Aorta (tissue), 5 donors: ENCODE measurements at regions not wholly inside any gene's neighbourhood (a gene's known extent, or its start where the extent isn't known, plus 50 kb on each side); places are given as distances from the start of the nearest gene placed in this dataset.

Experiments
- ATAC-seq: fragments of 200-7000 bp; cut with Tn5 transposase; one replicate; pipeline ENCODE4 v1.9.1; 2022; ENCODE audit warnings: moderate library complexity; ENCODE audit not compliant: low FRiP score
- DNase-seq, 2 donors: peaks; one replicate each; pipeline ENCODE4 v3.0.0-alpha.2; 2020
- H3K27ac ChIP-seq, 2 donors: one replicate each; pipeline ENCODE4 v1.5.1; 2013; ENCODE audit warnings: low read length in 2 of 2, mild to moderate bottlenecking in 2 of 2, moderate library complexity in 2 of 2, control low read depth in 1 of 2, inconsistent platforms in 1 of 2, low read depth in 1 of 2
- H3K27me3 ChIP-seq, 2 donors: one replicate each; pipeline ENCODE4 v1.6.1; 2013; ENCODE audit warnings: control low read depth in 1 of 2, low read length in 1 of 2, mild to moderate bottlenecking in 1 of 2, moderate library complexity in 1 of 2; ENCODE audit not compliant: insufficient read depth in 2 of 2, control insufficient read depth in 1 of 2
- H3K36me3 ChIP-seq, 2 donors: one replicate each; pipeline ENCODE4 v1.6.1; 2013; ENCODE audit warnings: control low read depth in 1 of 2, low read length in 1 of 2, mild to moderate bottlenecking in 1 of 2; ENCODE audit not compliant: insufficient read depth in 2 of 2, control insufficient read depth in 1 of 2
- H3K4me1 ChIP-seq, 2 donors: one replicate each; pipeline ENCODE4 v1.6.1; 2013; ENCODE audit warnings: low read length in 2 of 2, control low read depth in 1 of 2, mild to moderate bottlenecking in 1 of 2, moderate library complexity in 1 of 2; ENCODE audit not compliant: insufficient read depth in 2 of 2, control insufficient read depth in 1 of 2
- H3K4me3 ChIP-seq, 2 donors: one replicate each; pipeline ENCODE4 v1.5.1; 2013; ENCODE audit warnings: low read length in 2 of 2, control low read depth in 1 of 2, mild to moderate bottlenecking in 1 of 2
- H3K9me3 ChIP-seq: one replicate; pipeline ENCODE4 v1.6.1; 2013; ENCODE audit warnings: mild to moderate bottlenecking, low read length; ENCODE audit not compliant: control insufficient read depth
- WGBS, 2 donors: extraction: QIAGEN DNeasy Blood & Tissue Kit; methylation state at CpG; one replicate each; pipeline ENCODE4 v1.1.7; 2013; 5-methylcytosine and 5-hydroxymethylcytosine counted together
- intact Hi-C, 2 donors: fragments of 100-400 bp; cut with DNase I; formaldehyde crosslinking; loops; one replicate each; pipeline versions ENCODE4 v1.14.2 to v1.15.0; 2022
- donor health status: healthy with polysubstance abuse.
- donor health status: Bipolar disorder and iron deficiency.
- donor health status: DM: no; HTN: no; CAD: no.
- donor health status: DM: no; HTN: no; CAD: no.
- donor health status: DM: yes; HTN: yes; CAD: no.

DNA sequence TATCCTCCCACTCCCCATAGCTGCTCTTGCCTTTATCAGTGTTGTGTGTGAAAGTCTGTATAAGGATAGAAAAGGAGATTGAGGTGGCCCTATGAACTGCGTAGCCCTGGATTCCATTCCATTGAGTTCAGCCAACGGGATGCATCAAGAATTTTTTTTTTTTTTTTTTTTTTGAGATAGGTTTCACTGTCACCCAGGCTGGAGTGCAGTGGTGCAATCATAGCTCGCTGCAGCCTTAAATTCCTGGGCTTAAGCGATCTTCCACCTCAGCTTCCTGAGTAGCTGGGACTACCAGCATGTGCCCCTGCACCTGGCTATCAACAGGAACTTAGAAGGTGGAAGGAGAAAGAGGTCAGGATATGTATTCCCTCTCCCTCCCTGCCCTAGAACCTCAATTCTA lies 187.2 kb upstream of the SPRY1 start:
- DNase-seq (no peak), ATAC-seq (no peak)
- Histone ChIP-seq H3K27me3 (no peaks in the 10 kb centered on the region), H3K4me3 (no peak overlapping the region), H3K9me3 (no peaks in the 10 kb centered on the region), H3K36me3 (no peaks in the 10 kb centered on the region), H3K27ac (no peak overlapping the region), H3K4me1 (peaks cover 0 to 2% of the 10 kb centered on the region in 2 donors)
- intact Hi-C loops: no loop called here
- 95 to 99% methylated on average over 4 of the region's 4 CpGs for WGBS, 2 donors

DNA sequence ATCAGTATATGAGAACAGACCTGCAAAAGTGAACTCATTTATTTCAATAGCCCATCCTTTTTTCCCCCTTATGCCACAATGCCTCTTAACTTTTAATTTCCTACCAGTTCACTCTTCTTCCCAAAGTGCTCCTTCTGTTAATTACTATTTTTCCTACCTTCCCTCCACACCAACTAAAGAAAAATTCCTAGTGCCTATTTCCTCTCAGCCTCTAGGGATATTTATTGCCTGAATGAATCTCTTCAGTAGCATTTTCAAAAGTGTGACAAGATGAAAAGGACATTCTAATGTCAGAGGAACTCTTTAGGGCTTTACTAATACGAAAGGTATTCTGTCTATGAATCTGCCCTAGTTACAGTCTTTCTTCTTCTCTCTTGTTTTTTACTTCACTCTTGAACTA lies 181.1 kb upstream of the SPRY1 start:
- Histone ChIP-seq H3K4me3 (no peak overlapping the region), H3K27me3 (no peaks in the 10 kb centered on the region), H3K36me3 (no peaks in the 10 kb centered on the region), H3K4me1 (peaks cover 0 to 4% of the 10 kb centered on the region in 2 donors), H3K27ac (no peak overlapping the region), H3K9me3 (no peaks in the 10 kb centered on the region)
- WGBS, 2 donors: 98 to 99% methylated on average over 1 of the region's 1 CpG
- no peak for DNase-seq
- ATAC-seq: no peak
- intact Hi-C loops: no loop called here

DNA sequence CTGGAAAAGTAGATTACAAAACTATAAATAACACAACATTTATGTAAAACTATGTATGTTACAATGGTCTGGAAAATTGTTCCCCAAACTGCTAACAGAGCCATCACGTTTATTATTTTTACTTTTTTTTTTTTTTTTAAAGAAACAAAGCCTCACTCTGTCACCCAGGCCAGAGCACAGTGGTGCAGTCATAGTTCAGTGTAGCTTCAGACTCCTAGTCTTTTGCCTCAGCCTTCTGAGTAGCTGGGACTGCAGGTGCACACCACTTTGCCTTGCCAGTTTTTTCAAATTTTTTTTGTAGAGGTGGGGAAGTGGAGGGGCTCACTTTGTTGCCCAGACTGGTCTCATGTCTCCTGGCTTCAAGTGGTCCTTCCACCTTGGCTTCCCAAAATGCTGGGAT lies 180.1 kb upstream of the SPRY1 start:
- H3K4me1 ChIP-seq: peaks cover 0 to 4% of the 10 kb centered on the region in 2 donors
- intact Hi-C loops: no loop called here
- no peaks in the 10 kb centered on the region for H3K9me3 ChIP-seq
- 14% methylated on average over 1 of the region's 1 CpG for WGBS, 2 donors
- no peak overlapping the region for H3K27ac ChIP-seq
- ATAC-seq (no peak), DNase-seq (no peak)
- no peaks in the 10 kb centered on the region for H3K27me3 ChIP-seq
- no peaks in the 10 kb centered on the region for H3K36me3 ChIP-seq
- H3K4me3 ChIP-seq: no peak overlapping the region

DNA sequence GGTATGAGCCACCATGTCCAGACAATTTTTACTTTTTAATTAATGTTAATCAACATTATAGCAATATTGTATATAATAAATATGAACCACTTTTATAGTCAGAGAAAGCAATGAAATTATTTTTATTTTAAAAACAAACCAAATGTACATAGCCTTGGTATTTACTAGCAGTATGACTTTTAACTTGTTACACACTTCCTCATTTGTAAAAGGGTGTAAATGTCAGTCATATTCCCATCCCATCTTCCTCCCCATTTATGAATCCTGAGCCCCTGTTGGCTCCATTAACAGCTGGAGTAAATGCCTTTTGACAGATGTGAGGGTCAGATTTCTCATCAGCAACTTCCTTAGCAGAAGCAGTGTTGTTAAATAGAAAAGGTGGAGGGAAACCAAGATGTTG lies 179.6 kb upstream of the SPRY1 start:
- intact Hi-C loops: no loop called here
- Histone ChIP-seq H3K9me3 (no peaks in the 10 kb centered on the region), H3K4me3 (no peak overlapping the region), H3K27ac (no peak overlapping the region), H3K27me3 (no peaks in the 10 kb centered on the region), H3K36me3 (no peaks in the 10 kb centered on the region), H3K4me1 (peaks cover 0 to 4% of the 10 kb centered on the region in 2 donors)
- DNase-seq: no peak
- no peak for ATAC-seq

DNA sequence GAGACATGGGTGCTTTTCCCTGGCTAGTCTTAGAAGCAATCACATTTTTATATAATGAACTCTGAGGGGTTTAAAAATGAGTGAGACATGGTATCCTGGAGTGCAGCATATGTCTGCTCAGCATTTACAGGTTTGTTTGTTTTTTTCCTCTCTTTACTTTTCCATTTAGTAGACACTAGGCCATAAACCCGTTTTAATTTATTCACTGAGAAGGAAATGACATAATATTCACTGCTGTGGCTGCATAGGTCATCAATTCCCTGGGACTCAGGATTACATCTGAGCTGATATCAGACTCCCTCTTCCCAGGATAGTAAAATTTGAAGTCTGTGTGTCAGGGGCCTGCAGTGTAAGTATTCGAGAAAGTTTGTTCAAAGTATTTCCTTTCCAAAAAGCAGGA lies 178.9 kb upstream of the SPRY1 start:
- Histone ChIP-seq H3K9me3 (no peaks in the 10 kb centered on the region), H3K36me3 (no peaks in the 10 kb centered on the region), H3K4me3 (no peak overlapping the region), H3K4me1 (peaks cover 0 to 2% of the 10 kb centered on the region in 2 donors), H3K27me3 (no peaks in the 10 kb centered on the region), H3K27ac (peak overlapping the region in 1 of 2 donors; percentile 57)
- no peak for DNase-seq
- 9 to 17% methylated on average over 2 of the region's 2 CpGs for WGBS, 2 donors
- intact Hi-C loops: no loop called here
- ATAC-seq: no peak

DNA sequence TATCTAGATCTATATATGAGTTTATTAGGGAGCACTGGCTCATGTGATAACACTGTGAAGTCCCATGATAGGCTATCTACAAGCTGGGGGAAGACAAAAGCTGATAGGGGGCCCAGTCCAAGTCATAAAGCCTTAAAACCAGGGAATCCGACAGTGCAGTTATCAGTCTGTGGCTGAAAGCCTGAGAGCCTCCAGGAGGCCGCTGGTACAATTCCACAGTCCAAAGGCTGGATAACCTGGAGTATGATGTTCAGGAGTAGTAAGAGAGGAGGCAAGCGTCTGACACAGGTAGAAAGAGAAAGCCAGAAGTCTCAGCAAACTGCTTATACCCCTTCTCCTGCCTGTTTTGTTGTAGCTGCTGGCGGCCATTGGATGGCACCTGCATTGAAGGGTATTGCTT lies 177.6 kb upstream of the SPRY1 start:
- no peak for DNase-seq
- intact Hi-C loops: no loop called here
- Histone ChIP-seq H3K9me3 (no peaks in the 10 kb centered on the region), H3K27me3 (no peaks in the 10 kb centered on the region), H3K4me3 (no peak overlapping the region), H3K4me1 (peaks cover 0 to 2% of the 10 kb centered on the region in 2 donors), H3K36me3 (no peaks in the 10 kb centered on the region), H3K27ac (no peak overlapping the region)
- WGBS, 2 donors: 97 to 98% methylated on average over 4 of the region's 4 CpGs
- ATAC-seq: no peak

DNA sequence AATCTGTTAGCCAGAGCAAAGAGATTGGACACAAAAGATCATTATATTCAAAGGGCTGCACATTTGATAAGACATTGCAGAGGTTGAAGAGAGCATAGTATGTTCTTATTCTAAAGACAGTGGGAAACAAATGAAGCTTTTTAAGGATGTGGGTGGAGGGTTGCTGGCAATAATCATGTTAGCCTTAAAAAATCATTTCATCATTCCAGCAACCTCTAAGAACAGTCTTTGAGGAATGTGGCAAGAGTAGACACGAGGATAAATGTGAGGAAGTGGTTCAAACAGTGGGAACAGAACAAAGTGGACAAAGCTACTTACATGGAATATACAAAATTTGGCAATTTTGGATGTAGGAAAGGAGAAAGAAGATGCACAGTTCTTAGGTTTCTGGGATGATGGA lies 167.3 kb upstream of the SPRY1 start:
- intact Hi-C loops: no loop called here
- Histone ChIP-seq H3K27me3 (no peaks in the 10 kb centered on the region), H3K4me1 (peaks cover 0 to 3% of the 10 kb centered on the region in 2 donors), H3K36me3 (no peaks in the 10 kb centered on the region), H3K4me3 (no peak overlapping the region), H3K9me3 (no peaks in the 10 kb centered on the region), H3K27ac (no peak overlapping the region)
- no peak for DNase-seq
- 83 to 88% methylated on average over 1 of the region's 1 CpG for WGBS, 2 donors
- no peak for ATAC-seq

DNA sequence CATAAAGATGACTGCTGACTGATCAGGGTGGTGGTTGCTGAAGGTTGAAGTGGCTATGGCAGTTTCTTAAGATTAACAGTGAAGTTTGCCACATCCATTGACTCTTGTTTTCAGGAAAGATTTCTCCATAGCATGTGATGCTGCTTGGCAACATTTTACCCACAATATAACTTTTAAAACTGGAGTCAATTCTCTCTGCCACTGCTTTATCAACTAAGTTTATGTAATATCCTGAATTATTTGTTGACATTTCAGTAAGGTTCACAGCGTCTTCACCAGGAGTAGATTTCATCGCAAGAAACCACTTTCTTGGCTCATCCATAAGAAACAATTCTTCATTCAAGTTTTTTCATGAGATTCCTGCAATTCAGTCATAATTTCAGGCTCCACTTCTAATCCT lies 166.5 kb upstream of the SPRY1 start:
- intact Hi-C loops: loop anchor here in 1 of 2 donors (10.0 kb wide), 1 partner anchor 165 kb away; the partner anchor contains the start of gene SPRY1
- H3K27me3 ChIP-seq: no peaks in the 10 kb centered on the region
- H3K9me3 ChIP-seq: no peaks in the 10 kb centered on the region
- ATAC-seq (no peak), DNase-seq (no peak)
- peaks cover 0 to 3% of the 10 kb centered on the region in 2 donors for H3K4me1 ChIP-seq
- 75 to 77% methylated on average over 2 of the region's 2 CpGs for WGBS, 2 donors
- H3K4me3 ChIP-seq: no peak overlapping the region
- no peaks in the 10 kb centered on the region for H3K36me3 ChIP-seq
- H3K27ac ChIP-seq: no peak overlapping the region

DNA sequence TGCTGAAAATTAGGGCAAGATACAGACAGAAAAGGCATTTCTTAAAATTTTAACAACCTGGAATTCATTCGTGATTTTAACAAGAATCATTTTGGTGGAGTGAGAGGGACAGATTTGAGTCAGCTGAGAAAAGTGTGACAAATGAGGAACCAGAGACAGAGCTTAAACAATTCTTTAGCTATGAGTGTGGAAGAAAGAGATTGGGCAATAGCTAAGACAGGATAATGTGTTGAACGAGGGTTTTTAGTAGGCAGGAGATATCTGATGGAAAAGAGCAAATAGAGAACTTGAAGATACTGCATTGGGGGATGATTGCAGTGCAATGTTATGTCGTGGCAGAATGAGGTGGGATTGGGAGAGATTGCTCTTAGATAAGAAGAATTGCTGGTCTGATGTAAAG lies 164.2 kb upstream of the SPRY1 start:
- WGBS, 2 donors: 47 to 68% methylated on average over 3 of the region's 3 CpGs
- Histone ChIP-seq H3K36me3 (no peaks in the 10 kb centered on the region), H3K4me3 (no peak overlapping the region), H3K27me3 (no peaks in the 10 kb centered on the region), H3K9me3 (no peaks in the 10 kb centered on the region), H3K27ac (peak overlapping the region in 1 of 2 donors; percentile 4), H3K4me1 (peaks cover 1 to 9% of the 10 kb centered on the region in 2 donors)
- DNase-seq (no peak), ATAC-seq (no peak)
- intact Hi-C loops: loop anchor here in 1 of 2 donors (10.0 kb wide), 1 partner anchor 162 kb away; the partner anchor contains the start of gene SPRY1
